ENCODE measurements at regions not wholly inside any gene's neighbourhood (a gene's known extent, or its start where the extent isn't known, plus 50 kb on each side); places are given as distances from the start of the nearest gene placed in this dataset.

- DNase-seq, result no peak
Measured at GRCh38 chr1:5242850-5243249, 588.4 kb downstream of the AJAP1 start.

GRCh38 chr1:5239911-5240310, 585.5 kb downstream of the AJAP1 start:
- no peak for DNase-seq

- DNase-seq, result no peak
Measured at GRCh38 chr1:5238351-5239130, 584.1 kb downstream of the AJAP1 start.

GRCh38 chr1:5235355-5235899, 581.0 kb downstream of the AJAP1 start:
- DNase-seq, result no peak

- DNase-seq, result no peak
Measured at GRCh38 chr1:5232537-5232936, 578.1 kb downstream of the AJAP1 start.

GRCh38 chr1:5231541-5232315, 577.3 kb downstream of the AJAP1 start:
- DNase-seq, result no peak

- DNase-seq, result no peak
Measured at GRCh38 chr1:5227114-5227513, 572.7 kb downstream of the AJAP1 start.

- DNase-seq, result no peak
Measured at GRCh38 chr1:5225707-5226704, 571.6 kb downstream of the AJAP1 start.

GRCh38 chr1:5223206-5223605, 568.8 kb downstream of the AJAP1 start:
- no peak for DNase-seq

- DNase-seq, result no peak
Measured at GRCh38 chr1:5222626-5223025, 568.2 kb downstream of the AJAP1 start.

GRCh38 chr1:5221451-5221850, 567.0 kb downstream of the AJAP1 start:
- no peak for DNase-seq

- DNase-seq, result no peak
Measured at GRCh38 chr1:5220821-5221220, 566.4 kb downstream of the AJAP1 start.

- DNase-seq, result no peak
Measured at GRCh38 chr1:5220421-5220820, 566.0 kb downstream of the AJAP1 start.

GRCh38 chr1:5200006-5200405, 545.6 kb downstream of the AJAP1 start:
- no peak for DNase-seq

- DNase-seq, result no peak
Measured at GRCh38 chr1:5198328-5198727, 543.9 kb downstream of the AJAP1 start.

GRCh38 chr1:5191470-5191869, 537.1 kb downstream of the AJAP1 start:
- no peak for DNase-seq

- no peak for DNase-seq
Measured at GRCh38 chr1:5189384-5189783, 535.0 kb downstream of the AJAP1 start.

- no peak for DNase-seq
Measured at GRCh38 chr1:5165762-5166161, 511.4 kb downstream of the AJAP1 start.

GRCh38 chr1:5164158-5164557, 509.7 kb downstream of the AJAP1 start:
- DNase-seq, result no peak

GRCh38 chr1:5161372-5161771, 507.0 kb downstream of the AJAP1 start:
- DNase-seq, result no peak

GRCh38 chr1:5157175-5157574, 502.8 kb downstream of the AJAP1 start:
- DNase-seq, result no peak

- no peak for DNase-seq
Measured at GRCh38 chr1:5156416-5157120, 502.2 kb downstream of the AJAP1 start.

All from Kasumi-1 (cell line).